GM21515 (cell line): ENCODE measurements at regions not wholly inside any gene's neighbourhood (a gene's known extent, or its start where the extent isn't known, plus 50 kb on each side); places are given as distances from the start of the nearest gene placed in this dataset.

Experiments used
- ATAC-seq: cut with Tn5 transposase; IDR thresholded peaks from one replicate; pipeline ENCODE4 v1.9.1; 2021; ENCODE audit not compliant: unreplicated experiment

GRCh38 chr6:43838276-43839036 is 68.4 kb downstream of the VEGFA start:
- no peak for ATAC-seq

GRCh38 chr6:43837507-43837906 is 67.5 kb downstream of the VEGFA start:
- no peak for ATAC-seq

- ATAC-seq: no peak
These were observed 66.7 kb downstream of the VEGFA start for GRCh38 chr6:43836507-43837240.
